HG03439 (cell line): ENCODE measurements at regions not wholly inside any gene's neighbourhood (a gene's known extent, or its start where the extent isn't known, plus 50 kb on each side); places are given as distances from the start of the nearest gene placed in this dataset.
"Not testable (repeated sequence)": the region's sequence is repeated elsewhere in the genome, so short reads cannot be mapped to it uniquely, and the experiment has no call there.

Experiments used
- ATAC-seq: cut with Tn5 transposase; IDR thresholded peaks from one replicate; pipeline ENCODE4 v1.9.1; 2021; ENCODE audit warnings: mild to moderate bottlenecking, moderate library complexity; ENCODE audit not compliant: unreplicated experiment

DNA sequence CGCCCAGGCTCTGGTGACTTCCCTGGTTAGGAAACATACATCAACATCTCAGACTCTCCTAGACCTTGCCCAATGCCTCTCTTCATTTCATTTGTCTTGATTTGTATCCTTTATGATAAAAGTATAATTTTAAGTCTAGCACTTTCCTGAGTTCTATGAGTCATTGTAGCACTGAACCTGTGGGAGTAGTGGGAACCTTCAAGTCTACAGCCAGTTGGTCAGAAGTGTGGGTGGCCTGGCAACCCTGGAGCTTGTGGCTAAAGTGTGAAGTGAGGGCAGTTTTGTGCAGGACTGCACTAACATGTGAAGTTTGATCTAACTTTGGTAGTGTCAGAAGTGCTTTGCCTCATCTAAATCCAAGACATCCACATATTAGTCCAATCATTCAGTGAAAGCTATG is 259.3 kb upstream of the IGFBP7 start:
- no peak for ATAC-seq

DNA sequence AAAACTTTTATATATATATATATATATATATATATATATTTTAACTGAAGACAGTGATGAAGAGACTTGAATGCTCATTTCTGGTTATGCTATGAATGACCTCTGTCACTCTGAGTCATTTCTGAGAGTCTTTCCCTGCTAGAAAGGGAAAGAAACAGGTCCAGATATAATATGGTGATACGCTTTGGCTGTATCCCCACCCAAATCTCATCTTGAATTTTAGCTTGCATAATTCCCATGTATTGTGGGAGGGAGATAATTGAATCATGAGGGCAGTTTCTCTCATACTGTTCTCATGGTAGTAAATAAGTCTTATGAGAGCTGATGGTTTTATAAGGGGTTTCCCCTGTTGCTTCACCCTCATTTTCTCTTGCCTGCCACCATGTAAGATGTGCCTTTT is 254.1 kb upstream of the IGFBP7 start:
- no peak for ATAC-seq

DNA sequence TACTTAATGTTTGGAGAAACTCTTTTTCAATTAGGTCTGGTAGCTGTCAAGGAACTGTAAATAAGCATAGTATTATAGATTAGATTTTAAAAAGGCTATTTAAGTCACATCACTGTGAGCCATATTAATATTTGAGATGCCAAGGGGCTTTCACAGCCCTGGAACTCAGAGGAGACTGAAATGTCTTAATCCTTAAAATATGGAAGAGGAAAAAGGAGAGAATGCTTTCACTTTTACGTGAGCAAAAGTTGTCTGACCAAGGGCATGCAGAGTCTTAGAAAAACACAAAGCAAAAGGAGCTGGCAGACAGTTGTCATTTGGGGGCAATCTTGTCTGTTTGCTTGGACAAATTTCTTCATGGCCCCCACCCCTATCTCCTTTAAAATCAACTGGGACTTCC is 253.2 kb upstream of the IGFBP7 start:
- no peak for ATAC-seq

DNA sequence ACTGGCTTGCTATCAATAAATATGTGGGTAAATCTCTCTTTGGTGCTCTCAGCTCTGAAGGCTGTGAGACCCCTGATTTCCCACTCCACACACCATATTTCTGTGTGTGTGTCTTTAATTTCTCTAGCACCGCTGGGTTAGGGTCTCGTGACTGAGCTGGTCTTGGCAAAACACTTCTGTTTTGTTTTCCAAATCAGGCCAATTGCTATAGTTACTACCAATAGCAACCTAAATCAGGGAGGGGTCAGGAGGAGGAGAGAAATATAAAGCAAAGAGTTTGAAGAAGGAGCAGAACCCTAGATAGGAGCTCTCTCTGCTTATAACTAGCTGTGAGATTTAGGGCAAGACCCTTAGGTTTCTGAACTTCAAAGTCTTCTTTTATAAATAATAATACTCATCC is 250.5 kb upstream of the IGFBP7 start:
- no peak for ATAC-seq

GRCh38 chr4:57355101-57355665 is 245.0 kb upstream of the IGFBP7 start:
- ATAC-seq: no peak

- no peak for ATAC-seq
These were observed 241.5 kb upstream of the IGFBP7 start for GRCh38 chr4:57351731-57352130.

DNA sequence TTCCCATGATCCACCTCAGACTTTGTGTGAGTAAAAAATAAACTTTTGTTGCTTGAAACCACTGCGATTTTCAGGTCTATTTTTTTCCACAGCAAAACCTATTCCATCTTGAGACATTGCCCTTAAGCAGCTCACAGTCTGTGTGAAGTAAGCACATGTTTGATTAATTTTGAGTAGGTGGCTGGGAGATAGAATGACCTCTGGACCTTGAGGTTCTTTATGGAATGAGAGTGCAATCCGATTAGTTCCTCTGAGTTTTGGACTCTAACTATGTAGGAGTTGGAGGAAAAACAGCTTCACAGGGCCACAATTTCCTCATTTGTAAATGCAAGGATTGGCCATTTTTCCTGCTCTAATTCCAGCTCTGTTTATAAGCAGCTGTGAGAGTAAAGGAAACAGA is 234.1 kb upstream of the IGFBP7 start:
- no peak for ATAC-seq

- ATAC-seq: no peak
These were observed 232.2 kb upstream of the IGFBP7 start for GRCh38 chr4:57342411-57342810.

DNA sequence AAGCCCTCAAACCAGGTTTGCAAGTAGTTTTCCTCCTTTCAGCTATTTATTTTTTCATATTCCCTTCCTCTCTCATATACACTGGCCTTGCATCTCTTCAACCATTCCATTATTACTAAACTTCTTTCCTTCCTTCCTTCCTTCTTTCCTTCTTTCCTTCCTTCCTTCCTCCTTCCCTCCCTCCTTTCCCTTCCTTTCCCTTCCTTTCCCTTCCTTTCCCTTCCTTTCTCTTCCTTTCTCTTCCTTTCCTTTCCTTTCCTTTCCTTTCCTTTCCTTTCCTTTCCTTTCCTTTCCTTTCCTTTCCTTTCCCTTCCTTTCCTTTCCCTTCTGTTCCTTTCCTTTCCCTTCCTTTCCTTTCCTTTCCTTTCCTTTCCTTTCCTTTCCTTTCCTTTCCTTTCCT is 228.7 kb upstream of the IGFBP7 start:
- not testable (repeated sequence) for ATAC-seq

DNA sequence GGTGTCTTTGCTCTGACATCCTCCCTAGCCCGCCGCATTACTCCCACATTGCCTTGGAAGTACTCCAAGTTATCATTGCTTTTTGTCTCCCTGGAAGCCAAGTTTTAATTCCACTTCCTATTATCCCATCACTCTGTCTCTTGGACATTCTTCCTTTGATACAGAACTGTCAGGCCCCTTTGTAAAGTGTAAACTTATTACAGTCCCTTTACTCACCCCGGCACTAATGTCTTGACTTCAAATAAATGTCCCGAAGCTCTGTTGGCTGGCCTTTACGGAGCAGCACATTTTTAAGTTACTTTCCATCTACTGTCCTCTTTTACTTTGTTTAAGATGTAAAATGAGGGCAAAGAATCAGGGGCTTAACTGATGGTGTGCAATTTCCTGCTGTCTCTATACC is 223.5 kb upstream of the IGFBP7 start:
- no peak for ATAC-seq

DNA sequence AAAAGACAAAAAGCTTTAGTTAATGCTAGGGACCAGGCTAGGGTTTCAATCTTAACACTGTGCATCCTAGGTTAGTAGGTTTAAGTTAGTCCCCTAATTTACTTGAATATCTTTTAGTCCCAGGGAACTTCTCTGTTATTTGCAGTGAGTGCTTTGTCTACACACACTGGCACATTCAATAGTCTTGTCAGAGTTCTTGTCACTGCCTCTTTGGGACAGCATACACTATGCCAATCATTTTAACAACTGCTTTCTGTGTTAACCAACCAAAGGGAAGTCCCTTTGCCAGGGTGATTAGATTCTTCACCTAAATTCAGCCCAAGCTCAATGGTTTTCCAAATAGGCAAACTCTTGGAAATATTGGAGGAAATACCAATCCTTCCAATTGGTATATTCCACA is 221.8 kb upstream of the IGFBP7 start:
- no peak for ATAC-seq

DNA sequence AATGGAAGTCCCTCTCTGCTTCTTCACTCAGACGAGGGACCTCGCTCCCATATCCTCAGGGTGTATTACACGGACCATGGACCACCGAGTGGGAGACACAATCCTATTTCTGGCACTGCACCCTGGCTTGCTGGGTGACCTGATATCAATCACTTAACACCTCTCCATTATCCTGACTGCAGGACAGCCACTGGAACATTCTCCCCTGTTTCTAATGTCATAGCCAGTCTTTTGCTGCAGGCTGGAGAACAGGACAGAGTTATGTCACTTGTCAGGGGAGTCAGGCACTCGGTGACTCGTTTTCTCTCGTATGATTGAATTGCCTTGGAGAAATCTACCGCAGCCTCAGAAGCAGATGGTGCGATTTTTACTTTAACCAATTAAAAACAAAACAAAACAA is 219.1 kb upstream of the IGFBP7 start:
- ATAC-seq: no peak

- ATAC-seq: no peak
These were observed 214.6 kb upstream of the IGFBP7 start for GRCh38 chr4:57324673-57325307.

DNA sequence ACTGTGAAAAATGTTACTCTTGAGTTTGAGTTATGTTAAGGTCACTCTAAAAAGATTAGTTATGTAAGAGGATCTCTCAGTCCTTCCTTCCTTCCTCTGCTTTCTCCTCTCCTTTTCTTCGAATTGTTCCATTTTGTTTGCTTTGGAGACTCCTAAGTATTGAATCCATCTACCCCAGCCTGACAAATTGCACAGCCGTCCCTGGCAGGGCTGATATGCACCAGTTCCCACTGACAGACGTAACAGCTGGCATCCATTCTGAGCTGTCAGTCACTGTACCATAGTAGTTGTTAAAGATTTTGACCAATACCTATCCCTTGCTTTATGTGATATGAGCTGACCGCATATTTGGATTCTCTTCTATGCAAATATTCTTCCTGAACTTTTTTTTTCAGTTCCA is 210.7 kb upstream of the IGFBP7 start:
- ATAC-seq: no peak

DNA sequence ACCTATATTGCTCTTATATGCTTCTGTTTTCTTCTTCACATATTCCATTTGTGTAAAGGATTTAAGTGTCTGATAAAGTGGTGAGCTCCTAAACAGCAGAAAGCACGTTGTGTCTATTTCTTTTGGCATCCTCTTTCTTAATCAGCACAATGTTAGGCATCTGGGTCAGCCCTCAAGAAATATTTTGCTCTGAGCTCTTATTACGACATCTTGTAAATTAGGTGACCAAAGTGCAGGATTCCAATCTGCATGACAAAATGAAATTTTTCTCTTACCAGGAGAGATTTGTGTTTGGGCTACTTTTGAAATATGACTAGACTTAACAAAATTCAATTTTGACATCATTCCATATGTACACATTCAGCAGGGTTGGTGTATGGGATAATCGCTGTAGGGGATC is 210.0 kb upstream of the IGFBP7 start:
- ATAC-seq: no peak

GRCh38 chr4:57318703-57319102 is 208.5 kb upstream of the IGFBP7 start:
- no peak for ATAC-seq

- no peak for ATAC-seq
These were observed 204.5 kb upstream of the IGFBP7 start for GRCh38 chr4:57314636-57315035.

DNA sequence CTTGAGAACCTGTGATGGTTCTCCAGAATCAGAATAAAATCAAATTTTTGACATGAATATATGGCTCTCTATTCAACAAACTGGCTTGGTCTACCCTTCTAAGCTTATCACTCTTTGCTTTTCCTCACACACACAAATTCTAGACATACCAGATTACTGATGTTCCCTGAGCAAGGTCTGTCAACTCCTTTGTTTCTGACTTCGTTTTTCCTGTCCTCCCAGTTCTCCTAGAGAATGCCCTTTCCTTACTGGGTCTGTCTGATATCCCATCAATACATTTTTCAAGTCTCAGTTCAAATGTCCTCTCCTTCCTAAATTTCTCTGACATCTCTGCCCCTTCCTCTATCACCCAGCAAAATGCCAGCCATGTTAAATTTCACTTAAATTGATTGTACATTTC is 202.1 kb upstream of the IGFBP7 start:
- ATAC-seq: no peak

- no peak for ATAC-seq
These were observed 199.5 kb upstream of the IGFBP7 start for GRCh38 chr4:57309658-57310057.

- no peak for ATAC-seq
These were observed 198.1 kb upstream of the IGFBP7 start for GRCh38 chr4:57308301-57308700.

- ATAC-seq: no peak
These were observed 195.7 kb upstream of the IGFBP7 start for GRCh38 chr4:57305836-57306235.

DNA sequence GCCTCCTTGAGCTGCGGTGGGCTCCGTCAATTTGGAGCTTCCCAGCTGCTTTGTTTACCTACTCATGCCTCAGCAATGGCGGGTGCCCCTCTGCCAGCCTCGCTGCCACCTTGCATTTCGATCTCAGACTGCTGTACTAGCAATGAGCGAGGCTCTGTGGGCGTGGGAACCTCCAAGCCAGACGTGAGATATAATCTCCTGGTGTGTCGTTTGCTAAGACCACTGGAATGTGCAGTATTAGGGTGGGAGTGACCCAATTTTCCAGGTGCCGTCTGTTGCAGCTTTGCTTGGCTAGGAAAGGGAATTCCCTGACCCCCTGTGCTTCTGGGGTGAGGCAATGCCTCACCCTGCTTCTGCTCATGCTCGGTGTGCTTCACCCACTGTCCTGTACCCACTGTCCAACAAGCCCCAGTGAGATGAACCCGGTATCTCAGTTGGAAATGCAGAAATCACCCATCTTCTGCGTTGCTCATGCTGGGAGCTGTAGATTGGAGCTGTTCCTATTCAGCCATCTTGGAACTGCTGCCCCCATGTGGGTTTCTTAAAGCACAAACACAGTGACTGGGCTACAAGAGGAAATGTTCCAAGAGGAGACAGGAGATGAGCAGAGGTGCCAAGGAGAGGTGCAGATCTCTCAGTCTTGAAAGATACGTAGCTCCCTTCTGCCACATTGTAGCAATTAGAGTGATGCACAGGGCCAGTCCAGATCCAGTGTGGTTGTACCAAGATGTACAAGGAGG is 193.0 kb upstream of the IGFBP7 start:
- no peak for ATAC-seq
